Hepatocyte (in vitro differentiated cells): ENCODE measurements at regions not wholly inside any gene's neighbourhood (a gene's known extent, or its start where the extent isn't known, plus 50 kb on each side); places are given as distances from the start of the nearest gene placed in this dataset.

Experiments used
- DNase-seq: peaks from one replicate; pipeline ENCODE4 v3.0.0-alpha.2; 2016; ENCODE audit warnings: low spot score
- H2AFZ ChIP-seq: fragments of 200-600 bp; sonication (generic); 2 replicates; pipeline ENCODE4 v1.6.0; 2016; ENCODE audit warnings: antibody characterized with exemption, mild to moderate bottlenecking
- H3K27ac ChIP-seq: fragments of 200-600 bp; sonication (generic); 2 replicates; pipeline ENCODE4 v1.5.1; 2016; ENCODE audit warnings: mild to moderate bottlenecking
- H3K27me3 ChIP-seq: fragments of 200-600 bp; sonication (generic); 2 replicates; pipeline ENCODE4 v1.6.1; 2016
- H3K36me3 ChIP-seq: fragments of 200-600 bp; sonication (generic); replicated peaks from 2 replicates; pipeline ENCODE4 v1.5.1; 2016; ENCODE audit warnings: low read depth; ENCODE audit not compliant: insufficient read depth
- H3K4me1 ChIP-seq: fragments of 200-600 bp; sonication (generic); 2 replicates; pipeline ENCODE4 v1.5.1; 2016; ENCODE audit warnings: mild to moderate bottlenecking, moderate library complexity; ENCODE audit not compliant: insufficient read depth
- H3K4me2 ChIP-seq: fragments of 200-600 bp; sonication (generic); 2 replicates; pipeline ENCODE4 v1.6.0; 2016
- H3K4me3 ChIP-seq: fragments of 200-600 bp; sonication (generic); 2 replicates; pipeline ENCODE4 v1.5.1; 2016; ENCODE audit warnings: mild to moderate bottlenecking
- H3K79me2 ChIP-seq: fragments of 200-600 bp; sonication (generic); 2 replicates; pipeline ENCODE4 v1.6.0; 2017; ENCODE audit warnings: mild to moderate bottlenecking
- H3K9me2 ChIP-seq: fragments of 200-600 bp; sonication (generic); replicated peaks from 2 replicates; pipeline ENCODE4 v1.6.0; 2017; ENCODE audit warnings: mild to moderate bottlenecking; ENCODE audit not compliant: insufficient read depth
- H3K9me3 ChIP-seq: fragments of 200-600 bp; sonication (generic); 2 replicates; pipeline ENCODE4 v1.5.1; 2016; ENCODE audit warnings: low read depth, mild to moderate bottlenecking
- H4K20me1 ChIP-seq: fragments of 200-600 bp; sonication (generic); 2 replicates; pipeline ENCODE4 v1.6.0; 2016; ENCODE audit warnings: mild to moderate bottlenecking; ENCODE audit not compliant: insufficient read depth, poor library complexity, severe bottlenecking
- EZH2 ChIP-seq: fragments of 200-600 bp; sonication (generic); IDR thresholded peaks from 2 replicates; pipeline ENCODE4 v1.6.1; 2016; ENCODE audit warnings: antibody characterized with exemption, mild to moderate bottlenecking, borderline replicate concordance
- EZH2phosphoT487 ChIP-seq: fragments of 200-600 bp; sonication (generic); IDR thresholded peaks from one replicate; pipeline ENCODE4 v1.6.1; 2018; ENCODE audit warnings: antibody characterized with exemption, mild to moderate bottlenecking, low read depth, moderate library complexity; ENCODE audit not compliant: unreplicated experiment, severe bottlenecking
- WGBS: methylation state at CpG from one replicate; pipeline ENCODE4 v1.1.6; 2016; ENCODE audit warnings: low lambda C conversion rate; ENCODE audit errors: missing lambda C conversion rate; 5-methylcytosine and 5-hydroxymethylcytosine counted together
- TF ChIP-seq, protein P1 (sequence below): fragments of 200-600 bp; sonication (generic); IDR thresholded peaks from 2 replicates; pipeline ENCODE4 v1.5.1; 2016; ENCODE audit warnings: antibody characterized with exemption, mild to moderate bottlenecking; ENCODE audit not compliant: poor library complexity

DNA sequence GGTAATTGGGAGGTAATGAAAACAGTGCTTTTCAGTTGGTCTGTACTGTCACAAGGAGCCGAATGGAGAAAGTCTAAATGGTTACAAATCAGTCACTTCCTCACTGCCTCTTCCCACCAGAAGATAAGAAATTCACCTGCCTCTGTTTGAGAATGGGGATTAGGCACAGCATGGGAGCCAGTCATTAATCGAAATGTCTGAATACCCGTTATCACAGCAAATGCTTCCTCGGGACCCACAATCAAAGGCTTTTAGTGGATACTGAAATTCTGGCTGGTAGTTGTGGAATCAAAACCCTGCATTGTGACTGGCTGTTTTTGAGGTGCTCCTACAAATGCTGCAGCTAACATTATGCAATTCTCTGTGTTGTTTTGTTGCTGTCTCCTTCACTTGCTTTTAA is 461.0 kb upstream of the MEX3C start:
- no peaks in the 10 kb centered on the region for H3K9me3 ChIP-seq
- no peak for DNase-seq
- TF ChIP-seq EZH2phosphoT487: no peak
- TF ChIP-seq, protein P1, sequence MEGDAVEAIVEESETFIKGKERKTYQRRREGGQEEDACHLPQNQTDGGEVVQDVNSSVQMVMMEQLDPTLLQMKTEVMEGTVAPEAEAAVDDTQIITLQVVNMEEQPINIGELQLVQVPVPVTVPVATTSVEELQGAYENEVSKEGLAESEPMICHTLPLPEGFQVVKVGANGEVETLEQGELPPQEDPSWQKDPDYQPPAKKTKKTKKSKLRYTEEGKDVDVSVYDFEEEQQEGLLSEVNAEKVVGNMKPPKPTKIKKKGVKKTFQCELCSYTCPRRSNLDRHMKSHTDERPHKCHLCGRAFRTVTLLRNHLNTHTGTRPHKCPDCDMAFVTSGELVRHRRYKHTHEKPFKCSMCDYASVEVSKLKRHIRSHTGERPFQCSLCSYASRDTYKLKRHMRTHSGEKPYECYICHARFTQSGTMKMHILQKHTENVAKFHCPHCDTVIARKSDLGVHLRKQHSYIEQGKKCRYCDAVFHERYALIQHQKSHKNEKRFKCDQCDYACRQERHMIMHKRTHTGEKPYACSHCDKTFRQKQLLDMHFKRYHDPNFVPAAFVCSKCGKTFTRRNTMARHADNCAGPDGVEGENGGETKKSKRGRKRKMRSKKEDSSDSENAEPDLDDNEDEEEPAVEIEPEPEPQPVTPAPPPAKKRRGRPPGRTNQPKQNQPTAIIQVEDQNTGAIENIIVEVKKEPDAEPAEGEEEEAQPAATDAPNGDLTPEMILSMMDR: no peak
- no peak for TF ChIP-seq EZH2
- no peaks in the 10 kb centered on the region for H3K4me1 ChIP-seq
- H3K4me2 ChIP-seq: no peak overlapping the region
- no peaks in the 10 kb centered on the region for H3K36me3 ChIP-seq
- H4K20me1 ChIP-seq: no peaks in the 10 kb centered on the region
- 20% methylated on average over 4 of the region's 4 CpGs for WGBS
- no peaks in the 10 kb centered on the region for H3K79me2 ChIP-seq
- peaks cover 8% of the 10 kb centered on the region for H3K27me3 ChIP-seq
- no peaks in the 10 kb centered on the region for H3K9me2 ChIP-seq
- H3K27ac ChIP-seq: no peak overlapping the region
- no peak overlapping the region for H2AFZ ChIP-seq
- no peak overlapping the region for H3K4me3 ChIP-seq

DNA sequence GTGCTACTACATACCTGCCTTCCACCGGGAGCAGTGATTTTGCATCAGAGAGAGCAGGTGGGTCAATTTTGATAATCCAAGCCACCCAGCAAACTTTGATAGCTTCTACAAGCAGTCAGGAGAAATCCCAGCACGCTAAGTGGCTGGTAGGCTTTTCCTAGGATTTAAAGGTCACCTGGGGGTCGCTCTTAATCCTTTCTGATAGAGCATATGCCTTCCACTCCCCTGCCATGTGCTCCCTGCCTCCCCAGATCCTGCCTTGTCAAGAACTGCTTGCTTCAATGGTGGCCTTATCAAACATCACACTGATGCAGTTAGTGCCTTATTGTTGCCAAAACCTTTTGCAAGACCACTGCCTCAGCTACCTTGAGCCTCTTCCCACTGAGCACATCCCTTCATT is 462.3 kb upstream of the MEX3C start:
- Histone ChIP-seq H2AFZ (no peak overlapping the region), H3K4me2 (no peak overlapping the region), H4K20me1 (no peaks in the 10 kb centered on the region), H3K9me2 (no peaks in the 10 kb centered on the region), H3K36me3 (no peaks in the 10 kb centered on the region), H3K27me3 (peaks cover 8% of the 10 kb centered on the region), H3K27ac (no peak overlapping the region), H3K4me1 (no peaks in the 10 kb centered on the region), H3K79me2 (no peaks in the 10 kb centered on the region), H3K4me3 (no peak overlapping the region), H3K9me3 (no peaks in the 10 kb centered on the region)
- WGBS: 43% methylated on average over 3 of the region's 3 CpGs
- no peak for DNase-seq
- TF ChIP-seq EZH2phosphoT487 (no peak), EZH2 (no peak)
- TF ChIP-seq, protein P1: no peak

DNA sequence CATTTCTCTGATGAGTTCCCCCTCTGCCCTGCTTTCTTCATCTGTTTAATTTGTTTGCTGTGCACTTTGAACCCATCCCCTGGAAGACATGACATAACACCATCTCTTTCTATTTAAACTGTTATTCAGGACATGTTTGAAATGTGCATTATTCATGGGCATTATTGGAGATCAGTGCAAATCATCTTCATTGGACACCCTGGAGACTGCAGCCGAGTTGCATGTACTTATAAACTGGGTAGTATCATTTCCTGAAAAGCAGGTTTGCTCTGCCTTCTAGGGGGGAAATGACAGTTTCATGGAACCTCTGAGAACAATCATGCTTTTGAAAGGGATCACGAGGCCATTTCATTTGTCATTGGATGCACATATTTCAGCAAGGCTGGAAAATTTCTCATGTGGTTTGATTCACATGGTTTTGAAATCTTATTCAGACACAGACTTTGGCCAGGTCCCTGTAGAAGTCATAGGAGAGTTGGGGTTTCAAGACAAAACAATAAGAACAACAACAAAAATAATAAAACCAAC is 462.8 kb upstream of the MEX3C start:
- TF ChIP-seq, protein P1: no peak
- no peak for TF ChIP-seq EZH2phosphoT487
- no peak for TF ChIP-seq EZH2
- no peak for DNase-seq
- H3K9me3 ChIP-seq: no peaks in the 10 kb centered on the region
- WGBS: 70% methylated on average over 2 of the region's 2 CpGs
- H4K20me1 ChIP-seq: no peaks in the 10 kb centered on the region
- H3K79me2 ChIP-seq: no peaks in the 10 kb centered on the region
- H3K36me3 ChIP-seq: no peaks in the 10 kb centered on the region
- peaks cover 8% of the 10 kb centered on the region for H3K27me3 ChIP-seq
- no peak overlapping the region for H3K27ac ChIP-seq
- no peak overlapping the region for H2AFZ ChIP-seq
- H3K4me1 ChIP-seq: no peaks in the 10 kb centered on the region
- H3K4me3 ChIP-seq: no peak overlapping the region
- no peaks in the 10 kb centered on the region for H3K9me2 ChIP-seq
- no peak overlapping the region for H3K4me2 ChIP-seq

DNA sequence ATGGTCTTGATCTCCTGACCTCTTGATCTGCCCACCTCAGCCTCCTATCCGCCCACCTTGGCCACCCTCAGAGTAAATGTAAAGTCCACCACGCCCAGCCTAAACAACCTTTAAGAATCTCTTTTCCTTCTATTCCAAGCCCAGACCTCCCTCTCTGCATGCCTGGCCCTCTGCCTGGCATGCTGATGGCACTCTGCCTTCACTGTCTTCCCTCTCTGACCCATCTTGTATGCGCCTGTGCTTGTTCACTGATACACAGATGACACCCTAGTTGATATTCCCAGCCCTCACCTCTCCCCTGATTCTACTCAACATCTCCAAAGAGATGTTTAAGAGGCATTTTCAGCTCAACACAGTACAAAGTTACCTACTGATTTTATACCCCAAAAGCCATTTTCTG is 466.8 kb upstream of the MEX3C start:
- Histone ChIP-seq H3K4me2 (no peak overlapping the region), H4K20me1 (no peaks in the 10 kb centered on the region), H3K36me3 (no peaks in the 10 kb centered on the region), H3K27ac (no peak overlapping the region), H3K9me2 (no peaks in the 10 kb centered on the region), H2AFZ (no peak overlapping the region), H3K9me3 (no peaks in the 10 kb centered on the region), H3K4me3 (no peak overlapping the region), H3K27me3 (no peaks in the 10 kb centered on the region), H3K79me2 (no peaks in the 10 kb centered on the region), H3K4me1 (no peaks in the 10 kb centered on the region)
- no peak for TF ChIP-seq EZH2
- no peak for TF ChIP-seq EZH2phosphoT487
- TF ChIP-seq, protein P1: no peak
- DNase-seq: no peak
- WGBS: 87% methylated on average over 3 of the region's 3 CpGs
